Right lobe of liver (tissue), 6 donors: ENCODE measurements at regions not wholly inside any gene's neighbourhood (a gene's known extent, or its start where the extent isn't known, plus 50 kb on each side); places are given as distances from the start of the nearest gene placed in this dataset.

Source experiments
- ATAC-seq, 4 donors: fragments of 200-7000 bp; cut with Tn5 transposase; one replicate each; pipeline ENCODE4 v1.9.1; 2020; ENCODE audit warnings: mild to moderate bottlenecking in 4 of 4, moderate library complexity in 4 of 4
- DNase-seq, 3 donors: peaks; one replicate each; pipeline ENCODE4 v3.0.0-alpha.2; 2020
- H3K27ac ChIP-seq, 3 donors: fragments of 200-600 bp; one replicate each; pipeline ENCODE4 v1.8.0; 2022
- H3K27me3 ChIP-seq, 2 donors: fragments of 200-600 bp; one replicate each; pipeline ENCODE4 v1.8.0; 2022
- H3K36me3 ChIP-seq, 4 donors: fragments of 200-600 bp; sonication (generic) in 1 of 4; one replicate each; pipeline versions ENCODE4 v1.5.1 to v1.8.0; 2017 to 2022; ENCODE audit warnings: control low read depth in 1 of 4
- H3K4me1 ChIP-seq, 4 donors: fragments of 200-600 bp; sonication (generic) in 1 of 4; one replicate each; pipeline versions ENCODE4 v1.5.1 to v1.8.0; 2017 to 2022; ENCODE audit warnings: control low read depth in 1 of 4
- H3K4me3 ChIP-seq, 3 donors: fragments of 200-600 bp; one replicate each; pipeline ENCODE4 v1.8.0; 2022
- H3K9me3 ChIP-seq, 4 donors: fragments of 200-600 bp; sonication (generic) in 1 of 4; one replicate each; pipeline versions ENCODE4 v1.5.1 to v1.8.0; 2017 to 2022; ENCODE audit warnings: control low read depth in 1 of 4
- POLR2A ChIP-seq: fragments of 450-650 bp; IDR thresholded peaks from one replicate; pipeline ENCODE4 v1.6.1; 2017; ENCODE audit warnings: antibody characterized with exemption, mild to moderate bottlenecking
- WGBS: methylation state at CpG from one replicate; pipeline ENCODE4 v1.1.6; 2018; ENCODE audit warnings: low coverage, low lambda C conversion rate; ENCODE audit not compliant: insufficient coverage; ENCODE audit errors: missing lambda C conversion rate; 5-methylcytosine and 5-hydroxymethylcytosine counted together
- intact Hi-C, 2 donors: fragments of 100-400 bp; cut with DNase I; formaldehyde crosslinking; loops; one replicate each; pipeline versions ENCODE4 v1.11.2 to v1.14.1; 2022
- TF ChIP-seq, protein P1 (sequence below), 4 donors: fragments of 200-600 bp in 3 of 4; fragments of 450-650 bp in 1 of 4; IDR thresholded peaks; one replicate each; pipeline versions ENCODE4 v1.5.1 to v1.8.0; 2016 to 2022; ENCODE audit warnings: antibody characterized with exemption in 4 of 4, mild to moderate bottlenecking in 2 of 4
- donor health status: DM: no; HTN: yes; CAD: no.
- donor health status: DM: no; HTN: no; CAD: no.
- donor health status: DM: no; HTN: no; CAD: no.
- donor health status: DM: no; HTN: yes; CAD: no.
- donor health status: DM: no; HTN: yes; CAD: no.

- Histone ChIP-seq H3K9me3 (no peaks in the 10 kb centered on the region), H3K4me1 (no peaks in the 10 kb centered on the region), H3K4me3 (no peak overlapping the region), H3K27me3 (no peaks in the 10 kb centered on the region), H3K36me3 (no peaks in the 10 kb centered on the region), H3K27ac (no peak overlapping the region)
- ATAC-seq (no peak), DNase-seq (no peak)
- WGBS: 66% methylated on average over 8 of the region's 8 CpGs
- intact Hi-C loops: no loop called here
- TF ChIP-seq POLR2A: no peak
- TF ChIP-seq, protein P1, sequence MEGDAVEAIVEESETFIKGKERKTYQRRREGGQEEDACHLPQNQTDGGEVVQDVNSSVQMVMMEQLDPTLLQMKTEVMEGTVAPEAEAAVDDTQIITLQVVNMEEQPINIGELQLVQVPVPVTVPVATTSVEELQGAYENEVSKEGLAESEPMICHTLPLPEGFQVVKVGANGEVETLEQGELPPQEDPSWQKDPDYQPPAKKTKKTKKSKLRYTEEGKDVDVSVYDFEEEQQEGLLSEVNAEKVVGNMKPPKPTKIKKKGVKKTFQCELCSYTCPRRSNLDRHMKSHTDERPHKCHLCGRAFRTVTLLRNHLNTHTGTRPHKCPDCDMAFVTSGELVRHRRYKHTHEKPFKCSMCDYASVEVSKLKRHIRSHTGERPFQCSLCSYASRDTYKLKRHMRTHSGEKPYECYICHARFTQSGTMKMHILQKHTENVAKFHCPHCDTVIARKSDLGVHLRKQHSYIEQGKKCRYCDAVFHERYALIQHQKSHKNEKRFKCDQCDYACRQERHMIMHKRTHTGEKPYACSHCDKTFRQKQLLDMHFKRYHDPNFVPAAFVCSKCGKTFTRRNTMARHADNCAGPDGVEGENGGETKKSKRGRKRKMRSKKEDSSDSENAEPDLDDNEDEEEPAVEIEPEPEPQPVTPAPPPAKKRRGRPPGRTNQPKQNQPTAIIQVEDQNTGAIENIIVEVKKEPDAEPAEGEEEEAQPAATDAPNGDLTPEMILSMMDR (IDR thresholded peaks at IDR 0.05): no peak
Measured at GRCh38 chr1:38524025-38524641, 335.4 kb downstream of the RRAGC start.

GRCh38 chr1:38523568-38523939 is 336.0 kb downstream of the RRAGC start:
- H3K27me3 ChIP-seq: no peaks in the 10 kb centered on the region
- TF ChIP-seq, protein P1 (IDR thresholded peaks at IDR 0.05): no peak
- TF ChIP-seq POLR2A: no peak
- ATAC-seq (no peak), DNase-seq (no peak)
- intact Hi-C loops: no loop called here
- no peaks in the 10 kb centered on the region for H3K36me3 ChIP-seq
- H3K4me1 ChIP-seq: no peaks in the 10 kb centered on the region
- H3K27ac ChIP-seq: no peak overlapping the region
- H3K9me3 ChIP-seq: no peaks in the 10 kb centered on the region
- no peak overlapping the region for H3K4me3 ChIP-seq
- WGBS: 75% methylated on average over 7 of the region's 7 CpGs

DNA sequence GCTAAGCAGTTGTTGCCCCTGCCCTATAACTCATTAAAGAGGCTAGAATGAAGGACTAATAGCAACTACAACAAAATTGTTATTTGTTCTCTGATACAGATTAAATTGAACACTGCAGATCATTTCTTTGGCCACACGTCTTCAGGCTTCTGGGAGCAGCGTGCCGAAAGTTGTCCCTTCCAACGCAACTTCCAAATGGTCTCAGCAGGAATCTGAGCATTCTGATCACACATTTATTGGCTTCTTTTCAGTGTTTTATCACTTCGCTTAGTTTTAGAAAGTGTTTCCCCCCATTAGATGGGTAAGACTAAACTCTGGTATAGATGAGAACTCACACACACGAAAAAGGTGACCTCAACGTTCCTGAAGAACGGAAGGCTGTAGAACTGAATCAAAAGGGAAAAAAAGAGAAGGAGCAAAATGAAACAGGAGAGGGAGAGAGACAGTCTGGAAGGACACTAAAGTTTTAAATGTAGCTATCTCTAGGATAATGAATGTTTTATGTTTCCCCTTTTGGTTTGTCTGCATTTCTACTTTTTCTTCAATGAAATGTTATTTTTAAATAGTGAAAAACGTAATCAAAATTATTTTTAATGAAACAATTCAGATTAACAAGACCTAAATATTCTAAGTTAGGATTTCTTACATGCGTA is 336.5 kb downstream of the RRAGC start:
- H3K4me3 ChIP-seq: no peak overlapping the region
- DNase-seq (no peak), ATAC-seq (no peak)
- H3K27ac ChIP-seq: no peak overlapping the region
- TF ChIP-seq, protein P1 (IDR thresholded peaks at IDR 0.05): no peak
- TF ChIP-seq POLR2A: no peak
- no peaks in the 10 kb centered on the region for H3K27me3 ChIP-seq
- H3K4me1 ChIP-seq: no peaks in the 10 kb centered on the region
- H3K9me3 ChIP-seq: no peaks in the 10 kb centered on the region
- intact Hi-C loops: no loop called here
- WGBS: 52% methylated on average over 10 of the region's 10 CpGs
- no peaks in the 10 kb centered on the region for H3K36me3 ChIP-seq

DNA sequence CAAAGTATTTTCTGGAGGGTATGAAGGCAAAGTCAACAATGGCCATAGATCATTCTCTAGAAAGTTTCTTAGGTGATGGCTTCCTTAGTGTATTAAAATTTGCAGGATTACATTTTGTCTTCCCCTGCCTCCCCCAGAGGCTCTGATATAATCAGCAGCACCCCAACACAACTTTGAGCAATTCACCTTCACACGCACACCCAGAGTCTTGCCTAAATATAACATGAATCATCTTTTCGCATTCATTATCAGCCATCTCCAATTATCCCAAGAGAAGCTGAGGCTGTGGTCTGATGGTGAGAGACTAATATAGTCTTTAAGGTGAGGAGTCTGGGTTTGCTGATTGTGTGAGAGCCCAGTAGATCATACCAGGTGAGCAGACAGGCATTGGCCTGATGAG is 343.0 kb downstream of the RRAGC start:
- WGBS: 87% methylated on average over 2 of the region's 2 CpGs
- TF ChIP-seq POLR2A: no peak
- no peak for ATAC-seq

GRCh38 chr1:38512789-38513188 is 346.8 kb downstream of the RRAGC start:
- intact Hi-C loops: no loop called here
- WGBS: 43% methylated on average over 7 of the region's 7 CpGs
- H3K9me3 ChIP-seq: no peaks in the 10 kb centered on the region
- no peaks in the 10 kb centered on the region for H3K4me1 ChIP-seq
- no peak overlapping the region for H3K27ac ChIP-seq
- H3K27me3 ChIP-seq: no peaks in the 10 kb centered on the region
- no peak for DNase-seq
- H3K36me3 ChIP-seq: no peaks in the 10 kb centered on the region
- no peak for ATAC-seq
- H3K4me3 ChIP-seq: no peak overlapping the region
- TF ChIP-seq, protein P1 (IDR thresholded peaks at IDR 0.05): no peak
- no peak for TF ChIP-seq POLR2A

More for the DNA sequence above, 343.0 kb downstream of the RRAGC start:
- intact Hi-C loops: no loop called here
- Histone ChIP-seq H3K4me1 (no peaks in the 10 kb centered on the region), H3K27me3 (no peaks in the 10 kb centered on the region), H3K9me3 (no peaks in the 10 kb centered on the region), H3K4me3 (no peak overlapping the region), H3K36me3 (no peaks in the 10 kb centered on the region), H3K27ac (no peak overlapping the region)
- no peak for DNase-seq
